ENCODE measurements at regions not wholly inside any gene's neighbourhood (a gene's known extent, or its start where the extent isn't known, plus 50 kb on each side); places are given as distances from the start of the nearest gene placed in this dataset.

- in situ Hi-C loops (cut with HindIII; ENCODE audit: low pct_unique_long_range_greater_than_20kb, low sequenced_read_pairs) = no loop called here
- no peak for DNase-seq (ENCODE audit: low read depth, low spot score)
These were observed 270.2 kb upstream of the RIOK2 start for GRCh38 chr5:97453263-97453662.

GRCh38 chr5:97454015-97454414 is 271.0 kb upstream of the RIOK2 start:
- in situ Hi-C loops (cut with HindIII; ENCODE audit: low pct_unique_long_range_greater_than_20kb, low sequenced_read_pairs) = no loop called here
- no peak for DNase-seq (ENCODE audit: low read depth, low spot score)

- in situ Hi-C loops (cut with HindIII; ENCODE audit: low pct_unique_long_range_greater_than_20kb, low sequenced_read_pairs) = no loop called here
- DNase-seq (ENCODE audit: low read depth, low spot score) = no peak
These were observed 272.9 kb upstream of the RIOK2 start for GRCh38 chr5:97455996-97456395.

GRCh38 chr5:97458851-97459250 is 275.8 kb upstream of the RIOK2 start:
- in situ Hi-C loops (cut with HindIII; ENCODE audit: low pct_unique_long_range_greater_than_20kb, low sequenced_read_pairs) = no loop called here
- DNase-seq (ENCODE audit: low read depth, low spot score) = no peak

GRCh38 chr5:97471951-97472350 is 288.9 kb upstream of the RIOK2 start:
- in situ Hi-C loops (cut with HindIII; ENCODE audit: low pct_unique_long_range_greater_than_20kb, low sequenced_read_pairs) = no loop called here
- DNase-seq (ENCODE audit: low read depth, low spot score) = no peak

GRCh38 chr5:97475847-97476246 is 292.8 kb upstream of the RIOK2 start:
- DNase-seq (ENCODE audit: low read depth, low spot score) = no peak
- in situ Hi-C loops (cut with HindIII; ENCODE audit: low pct_unique_long_range_greater_than_20kb, low sequenced_read_pairs) = no loop called here

- in situ Hi-C loops (cut with HindIII; ENCODE audit: low pct_unique_long_range_greater_than_20kb, low sequenced_read_pairs) = no loop called here
These were observed 293.9 kb upstream of the RIOK2 start for GRCh38 chr5:97476852-97477534.

GRCh38 chr5:97478483-97478882 is 295.4 kb upstream of the RIOK2 start:
- in situ Hi-C loops (cut with HindIII; ENCODE audit: low pct_unique_long_range_greater_than_20kb, low sequenced_read_pairs) = no loop called here
- no peak for DNase-seq (ENCODE audit: low read depth, low spot score)

More at GRCh38 chr5:97476852-97477534, 293.9 kb upstream of the RIOK2 start:
- no peak for DNase-seq (ENCODE audit: low read depth, low spot score)

GRCh38 chr5:97480313-97480712 is 297.3 kb upstream of the RIOK2 start:
- no peak for DNase-seq (ENCODE audit: low read depth, low spot score)
- in situ Hi-C loops (cut with HindIII; ENCODE audit: low pct_unique_long_range_greater_than_20kb, low sequenced_read_pairs) = no loop called here

- in situ Hi-C loops (cut with HindIII; ENCODE audit: low pct_unique_long_range_greater_than_20kb, low sequenced_read_pairs) = no loop called here
- no peak for DNase-seq (ENCODE audit: low read depth, low spot score)
These were observed 305.1 kb upstream of the RIOK2 start for GRCh38 chr5:97488126-97488668.

GRCh38 chr5:97489010-97489840 is 306.2 kb upstream of the RIOK2 start:
- in situ Hi-C loops (cut with HindIII; ENCODE audit: low pct_unique_long_range_greater_than_20kb, low sequenced_read_pairs) = no loop called here
- no peak for DNase-seq (ENCODE audit: low read depth, low spot score)

- in situ Hi-C loops (cut with HindIII; ENCODE audit: low pct_unique_long_range_greater_than_20kb, low sequenced_read_pairs) = no loop called here
- no peak for DNase-seq (ENCODE audit: low read depth, low spot score)
These were observed 311.4 kb upstream of the RIOK2 start for GRCh38 chr5:97494465-97494864.

- no peak for DNase-seq (ENCODE audit: low read depth, low spot score)
- in situ Hi-C loops (cut with HindIII; ENCODE audit: low pct_unique_long_range_greater_than_20kb, low sequenced_read_pairs) = no loop called here
These were observed 312.3 kb upstream of the RIOK2 start for GRCh38 chr5:97495301-97495700.

- in situ Hi-C loops (cut with HindIII; ENCODE audit: low pct_unique_long_range_greater_than_20kb, low sequenced_read_pairs) = no loop called here
These were observed 313.0 kb upstream of the RIOK2 start for GRCh38 chr5:97496037-97496436.

GRCh38 chr5:97498657-97499056 is 315.6 kb upstream of the RIOK2 start:
- in situ Hi-C loops (cut with HindIII; ENCODE audit: low pct_unique_long_range_greater_than_20kb, low sequenced_read_pairs) = no loop called here

More at GRCh38 chr5:97496037-97496436, 313.0 kb upstream of the RIOK2 start:
- no peak for DNase-seq (ENCODE audit: low read depth, low spot score)

GRCh38 chr5:97499605-97500004 is 316.6 kb upstream of the RIOK2 start:
- in situ Hi-C loops (cut with HindIII; ENCODE audit: low pct_unique_long_range_greater_than_20kb, low sequenced_read_pairs) = no loop called here
- peak; percentile 17 for DNase-seq (ENCODE audit: low read depth, low spot score)

More at GRCh38 chr5:97498657-97499056, 315.6 kb upstream of the RIOK2 start:
- DNase-seq (ENCODE audit: low read depth, low spot score) = no peak

- no peak for DNase-seq (ENCODE audit: low read depth, low spot score)
- in situ Hi-C loops (cut with HindIII; ENCODE audit: low pct_unique_long_range_greater_than_20kb, low sequenced_read_pairs) = no loop called here
These were observed 318.4 kb upstream of the RIOK2 start for GRCh38 chr5:97501286-97501964.

GRCh38 chr5:97501965-97502305 is 318.9 kb upstream of the RIOK2 start:
- in situ Hi-C loops (cut with HindIII; ENCODE audit: low pct_unique_long_range_greater_than_20kb, low sequenced_read_pairs) = no loop called here
- no peak for DNase-seq (ENCODE audit: low read depth, low spot score)

All from SK-MEL-5 (cell line).